Fibroblast of lung (primary cell): ENCODE measurements at regions not wholly inside any gene's neighbourhood (a gene's known extent, or its start where the extent isn't known, plus 50 kb on each side); places are given as distances from the start of the nearest gene placed in this dataset.
A peak's percentile ranks its signal among the peaks of the same experiment; 100 is the strongest.

Source experiments
- DNase-seq, 2 donors: peaks; one replicate each; pipeline versions ENCODE4 v3.0.0 to v3.0.0-alpha.2; 2010; ENCODE audit warnings: low read depth in 2 of 2
- H2AFZ ChIP-seq: 2 replicates; pipeline ENCODE4 v1.5.1; 2012; ENCODE audit warnings: low read length, control low read depth, inconsistent platforms
- H3K27ac ChIP-seq: 2 replicates; pipeline ENCODE4 v1.5.1; 2011; ENCODE audit warnings: low read length, control low read depth; ENCODE audit not compliant: insufficient read depth
- H3K27me3 ChIP-seq: 2 replicates; pipeline ENCODE4 v1.5.1; 2011; ENCODE audit warnings: mild to moderate bottlenecking, low read length; ENCODE audit not compliant: control insufficient read depth, insufficient read depth
- H3K36me3 ChIP-seq: 2 replicates; pipeline ENCODE4 v1.5.1; 2011; ENCODE audit warnings: low read length; ENCODE audit not compliant: control insufficient read depth, insufficient read depth
- H3K4me1 ChIP-seq: 2 replicates; pipeline ENCODE4 v1.5.1; 2011; ENCODE audit warnings: low read length; ENCODE audit not compliant: control insufficient read depth, insufficient read depth; ENCODE audit errors: extremely low read depth
- H3K4me2 ChIP-seq: 2 replicates; pipeline ENCODE4 v1.5.1; 2011; ENCODE audit warnings: low read length, control low read depth; ENCODE audit not compliant: insufficient read depth; ENCODE audit errors: extremely low read depth
- H3K4me3 ChIP-seq, 4 experiments: fragments of 200-600 bp in 1 of 4; sonication (generic) in 1 of 4; replicated peaks in 1 of 4; 2 replicates each; pipeline ENCODE4 v1.5.1; 2011 to 2016; ENCODE audit warnings: low read length in 4 of 4, low read depth in 3 of 4, mild to moderate bottlenecking in 3 of 4, control low read depth in 2 of 4, inconsistent platforms in 1 of 4, mixed read lengths in 1 of 4; ENCODE audit not compliant: insufficient read depth in 1 of 4; ENCODE audit errors: control extremely low read depth in 1 of 4
- H3K79me2 ChIP-seq: 2 replicates; pipeline ENCODE4 v1.5.1; 2012; ENCODE audit warnings: mild to moderate bottlenecking, low read length, inconsistent platforms; ENCODE audit not compliant: control insufficient read depth, insufficient read depth
- H3K9ac ChIP-seq: 2 replicates; pipeline ENCODE4 v1.5.1; 2011; ENCODE audit warnings: mild to moderate bottlenecking, low read length, control low read depth; ENCODE audit not compliant: insufficient read depth
- H3K9me3 ChIP-seq: 2 replicates; pipeline ENCODE4 v1.5.1; 2012; ENCODE audit warnings: low read depth, low read length; ENCODE audit not compliant: control insufficient read depth, insufficient read depth
- H4K20me1 ChIP-seq: 2 replicates; pipeline ENCODE4 v1.5.1; 2011; ENCODE audit warnings: low read length; ENCODE audit not compliant: control insufficient read depth, insufficient read depth; ENCODE audit errors: extremely low read depth
- EZH2 ChIP-seq: IDR thresholded peaks from 2 replicates; pipeline ENCODE4 v1.5.1; 2012; ENCODE audit warnings: low read length, control low read depth, mild to moderate bottlenecking; ENCODE audit errors: missing control alignments
- TF ChIP-seq, protein P1 (sequence below), 2 donors: IDR thresholded peaks in 1 of 2; conservative IDR thresholded peaks in 1 of 2; 1 replicate in 1 of 2; 2 replicates in 1 of 2; pipeline ENCODE4 v1.5.1; 2011 to 2012; ENCODE audit warnings: low read length in 2 of 2, control low read depth in 1 of 2, inconsistent platforms in 1 of 2, low read depth in 1 of 2, mild to moderate bottlenecking in 1 of 2

DNA sequence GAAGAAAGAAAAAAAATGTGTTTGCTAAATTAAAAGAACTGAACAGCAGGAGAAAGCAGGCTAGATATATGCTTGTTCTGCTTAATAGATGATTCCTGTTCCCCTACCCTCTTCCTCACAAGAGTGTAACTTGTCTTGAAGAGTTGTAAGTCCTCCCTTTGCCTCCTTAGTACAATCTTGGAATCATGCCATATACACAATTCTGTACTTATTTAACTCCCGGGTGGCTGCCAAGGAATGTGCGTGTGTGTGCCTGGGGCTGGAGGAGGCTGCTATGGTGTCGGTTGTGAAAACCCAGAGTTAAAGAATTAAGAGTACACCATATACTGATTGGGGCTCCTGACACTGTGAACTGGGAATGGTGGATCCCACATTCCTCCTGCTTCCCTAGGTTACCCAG, 194.2 kb downstream of the SIPA1L2 start:
- H4K20me1 ChIP-seq, result no peaks in the 10 kb centered on the region
- DNase-seq, result peak; percentile 73 to 79
- no peaks in the 10 kb centered on the region for H3K79me2 ChIP-seq
- no peak overlapping the region for H3K4me3 ChIP-seq
- H2AFZ ChIP-seq, result no peak overlapping the region
- no peaks in the 10 kb centered on the region for H3K36me3 ChIP-seq
- no peak overlapping the region for H3K4me2 ChIP-seq
- TF ChIP-seq, protein P1, sequence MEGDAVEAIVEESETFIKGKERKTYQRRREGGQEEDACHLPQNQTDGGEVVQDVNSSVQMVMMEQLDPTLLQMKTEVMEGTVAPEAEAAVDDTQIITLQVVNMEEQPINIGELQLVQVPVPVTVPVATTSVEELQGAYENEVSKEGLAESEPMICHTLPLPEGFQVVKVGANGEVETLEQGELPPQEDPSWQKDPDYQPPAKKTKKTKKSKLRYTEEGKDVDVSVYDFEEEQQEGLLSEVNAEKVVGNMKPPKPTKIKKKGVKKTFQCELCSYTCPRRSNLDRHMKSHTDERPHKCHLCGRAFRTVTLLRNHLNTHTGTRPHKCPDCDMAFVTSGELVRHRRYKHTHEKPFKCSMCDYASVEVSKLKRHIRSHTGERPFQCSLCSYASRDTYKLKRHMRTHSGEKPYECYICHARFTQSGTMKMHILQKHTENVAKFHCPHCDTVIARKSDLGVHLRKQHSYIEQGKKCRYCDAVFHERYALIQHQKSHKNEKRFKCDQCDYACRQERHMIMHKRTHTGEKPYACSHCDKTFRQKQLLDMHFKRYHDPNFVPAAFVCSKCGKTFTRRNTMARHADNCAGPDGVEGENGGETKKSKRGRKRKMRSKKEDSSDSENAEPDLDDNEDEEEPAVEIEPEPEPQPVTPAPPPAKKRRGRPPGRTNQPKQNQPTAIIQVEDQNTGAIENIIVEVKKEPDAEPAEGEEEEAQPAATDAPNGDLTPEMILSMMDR (conservative IDR thresholded peaks at IDR 0.05 in 1 of 2, IDR thresholded peaks at IDR 0.05 in 1 of 2; ENCODE audit: low read depth in 1 of 2, low read length in 2 of 2), result no peak
- no peak for TF ChIP-seq EZH2
- H3K4me1 ChIP-seq, result no peaks in the 10 kb centered on the region
- H3K27me3 ChIP-seq, result no peaks in the 10 kb centered on the region
- H3K9me3 ChIP-seq, result no peaks in the 10 kb centered on the region
- H3K27ac ChIP-seq, result no peak overlapping the region
- no peak overlapping the region for H3K9ac ChIP-seq

DNA sequence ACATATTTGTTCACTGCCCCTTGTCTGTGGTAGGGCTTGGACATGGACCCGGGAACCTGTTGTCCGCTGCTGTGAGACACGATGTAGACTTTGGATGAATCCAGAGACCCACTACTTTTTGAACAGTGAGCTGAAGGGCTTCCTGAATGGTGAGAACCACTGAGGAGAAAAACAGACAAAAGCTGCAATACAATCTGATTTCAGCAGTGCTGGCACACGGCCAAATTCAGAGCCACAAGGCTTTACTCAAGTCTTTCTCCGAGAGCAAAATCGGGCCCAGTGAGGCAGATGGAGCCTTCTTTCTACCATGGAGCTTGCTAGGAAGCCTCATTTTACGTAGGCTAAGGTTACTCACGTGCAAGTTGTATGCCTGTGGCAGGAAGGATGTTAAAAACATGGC, 197.6 kb downstream of the SIPA1L2 start:
- no peak overlapping the region for H3K27ac ChIP-seq
- TF ChIP-seq, protein P1 (conservative IDR thresholded peaks at IDR 0.05 in 1 of 2, IDR thresholded peaks at IDR 0.05 in 1 of 2; ENCODE audit: low read depth in 1 of 2, low read length in 2 of 2), result no peak
- TF ChIP-seq EZH2, result no peak
- no peaks in the 10 kb centered on the region for H3K4me1 ChIP-seq
- no peaks in the 10 kb centered on the region for H3K27me3 ChIP-seq
- peak; percentile 11 to 40 for DNase-seq
- no peaks in the 10 kb centered on the region for H3K9me3 ChIP-seq
- no peak overlapping the region for H2AFZ ChIP-seq
- no peak overlapping the region for H3K4me3 ChIP-seq
- no peaks in the 10 kb centered on the region for H3K79me2 ChIP-seq
- H3K9ac ChIP-seq, result no peak overlapping the region
- no peaks in the 10 kb centered on the region for H4K20me1 ChIP-seq
- no peak overlapping the region for H3K4me2 ChIP-seq
- H3K36me3 ChIP-seq, result no peaks in the 10 kb centered on the region

DNA sequence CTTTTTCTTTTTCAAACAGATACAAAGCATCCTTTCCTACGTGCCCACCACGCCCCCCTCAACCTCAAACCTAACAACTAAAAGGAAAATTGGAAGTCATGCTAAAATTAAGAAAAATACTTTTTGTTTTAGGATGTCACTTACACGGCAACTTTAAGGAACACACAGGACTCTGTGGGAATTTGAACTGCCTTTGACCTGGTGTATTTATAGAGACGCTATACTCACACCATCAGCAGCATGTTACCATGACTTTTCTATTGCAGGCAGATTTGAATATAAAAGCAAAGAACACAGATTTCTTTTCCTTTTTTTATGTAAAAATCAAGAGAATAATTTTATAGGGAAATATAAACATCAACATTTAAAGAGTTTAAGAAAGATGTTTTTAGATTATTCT, 198.2 kb downstream of the SIPA1L2 start:
- Histone ChIP-seq H3K4me1 (no peaks in the 10 kb centered on the region), H3K9me3 (no peaks in the 10 kb centered on the region), H3K4me3 (no peak overlapping the region), H3K27ac (no peak overlapping the region), H4K20me1 (no peaks in the 10 kb centered on the region), H3K27me3 (no peaks in the 10 kb centered on the region), H3K79me2 (no peaks in the 10 kb centered on the region), H3K9ac (no peak overlapping the region), H2AFZ (no peak overlapping the region), H3K4me2 (no peak overlapping the region), H3K36me3 (no peaks in the 10 kb centered on the region)
- TF ChIP-seq, protein P1 (conservative IDR thresholded peaks at IDR 0.05 in 1 of 2, IDR thresholded peaks at IDR 0.05 in 1 of 2; ENCODE audit: low read depth in 1 of 2, low read length in 2 of 2), result no peak
- TF ChIP-seq EZH2, result no peak
- DNase-seq, result no peak
